Esophagus squamous epithelium (tissue), 4 donors: ENCODE measurements at regions not wholly inside any gene's neighbourhood (a gene's known extent, or its start where the extent isn't known, plus 50 kb on each side); places are given as distances from the start of the nearest gene placed in this dataset.

Source experiments
- POLR2A ChIP-seq, 4 donors: fragments of 450-650 bp; IDR thresholded peaks; one replicate each; pipeline ENCODE4 v1.6.1; 2017; ENCODE audit warnings: antibody characterized with exemption in 4 of 4, mild to moderate bottlenecking in 4 of 4, moderate library complexity in 3 of 4
- TF ChIP-seq, protein P1 (sequence below), 6 experiments: fragments of 450-650 bp in 4 of 6; fragments of 200-600 bp in 2 of 6; sonication (generic) in 2 of 6; IDR thresholded peaks; one replicate each; pipeline ENCODE4 v1.5.1; 2016 to 2019; ENCODE audit warnings: antibody characterized with exemption in 6 of 6, mild to moderate bottlenecking in 4 of 6, moderate library complexity in 4 of 6

GRCh38 chr4:66034671-66035070 is 364.4 kb upstream of the EPHA5 start:
- TF ChIP-seq, protein P1, sequence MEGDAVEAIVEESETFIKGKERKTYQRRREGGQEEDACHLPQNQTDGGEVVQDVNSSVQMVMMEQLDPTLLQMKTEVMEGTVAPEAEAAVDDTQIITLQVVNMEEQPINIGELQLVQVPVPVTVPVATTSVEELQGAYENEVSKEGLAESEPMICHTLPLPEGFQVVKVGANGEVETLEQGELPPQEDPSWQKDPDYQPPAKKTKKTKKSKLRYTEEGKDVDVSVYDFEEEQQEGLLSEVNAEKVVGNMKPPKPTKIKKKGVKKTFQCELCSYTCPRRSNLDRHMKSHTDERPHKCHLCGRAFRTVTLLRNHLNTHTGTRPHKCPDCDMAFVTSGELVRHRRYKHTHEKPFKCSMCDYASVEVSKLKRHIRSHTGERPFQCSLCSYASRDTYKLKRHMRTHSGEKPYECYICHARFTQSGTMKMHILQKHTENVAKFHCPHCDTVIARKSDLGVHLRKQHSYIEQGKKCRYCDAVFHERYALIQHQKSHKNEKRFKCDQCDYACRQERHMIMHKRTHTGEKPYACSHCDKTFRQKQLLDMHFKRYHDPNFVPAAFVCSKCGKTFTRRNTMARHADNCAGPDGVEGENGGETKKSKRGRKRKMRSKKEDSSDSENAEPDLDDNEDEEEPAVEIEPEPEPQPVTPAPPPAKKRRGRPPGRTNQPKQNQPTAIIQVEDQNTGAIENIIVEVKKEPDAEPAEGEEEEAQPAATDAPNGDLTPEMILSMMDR (IDR thresholded peaks at IDR 0.05) = no peak
- no peak for TF ChIP-seq POLR2A (IDR thresholded peaks at IDR 0.05)
